ENCODE measurements at regions not wholly inside any gene's neighbourhood (a gene's known extent, or its start where the extent isn't known, plus 50 kb on each side); places are given as distances from the start of the nearest gene placed in this dataset.
"Not testable (repeated sequence)": the region's sequence is repeated elsewhere in the genome, so short reads cannot be mapped to it uniquely, and the experiment has no call there.

DNA sequence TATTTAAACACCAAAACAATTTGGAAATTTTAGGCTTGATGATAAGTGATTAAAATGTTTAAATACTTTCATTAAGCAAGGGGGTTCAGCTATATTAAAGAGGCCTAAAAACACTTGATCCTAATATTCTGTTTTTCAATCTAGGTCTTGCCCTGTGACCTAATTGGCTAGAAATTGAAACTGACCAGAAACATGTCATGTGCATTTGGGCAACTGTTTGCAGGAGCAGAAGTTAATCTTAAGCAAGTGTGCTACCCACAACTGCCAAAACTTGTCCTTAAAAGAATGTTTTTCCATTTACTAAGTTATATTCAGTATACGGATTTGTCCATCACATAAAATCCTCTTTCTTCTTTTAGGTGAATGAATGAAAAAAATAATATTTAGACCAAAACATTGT, 167.3 kb downstream of the PPP1R3A start:
- DNase-seq: no peak
- 0% methylated on average over 1 of the region's 1 CpG for WGBS (ENCODE audit: low lambda C conversion rate)

DNA sequence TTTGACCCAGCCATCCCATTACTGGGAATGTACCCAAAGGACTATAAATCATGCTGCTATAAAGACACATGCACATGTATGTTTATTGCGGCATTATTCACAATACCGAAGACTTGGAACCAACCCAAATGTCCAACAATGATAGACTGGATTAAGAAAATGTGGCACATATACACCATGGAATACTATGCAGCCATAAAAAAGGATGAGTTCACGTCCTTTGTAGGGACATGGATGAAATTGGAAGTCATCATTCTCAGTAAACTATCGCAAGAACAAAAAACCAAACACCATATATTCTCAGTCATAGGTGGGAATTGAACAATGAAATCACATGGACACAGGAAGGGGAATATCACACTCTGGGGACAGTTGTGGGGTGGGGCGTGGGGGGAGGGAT, 170.4 kb downstream of the PPP1R3A start:
- H3K9me3 ChIP-seq; H3F3A ChIP-seq (replicated peaks; ENCODE audit: insufficient read depth); DNase-seq; H2AFZ ChIP-seq (ENCODE audit: low read depth); POLR2A ChIA-PET; CTCF ChIA-PET; H3K4me3 ChIP-seq (ENCODE audit: low read depth in 2 of 2, low read length in 1 of 2); H3K9me2 ChIP-seq; H3K27ac ChIP-seq (ENCODE audit: low read depth in 2 of 2, low read length in 1 of 2); H3K9ac ChIP-seq; H3K27me3 ChIP-seq (ENCODE audit: insufficient read depth); H3K79me2 ChIP-seq (ENCODE audit: insufficient read depth); H3K4me2 ChIP-seq; H3K36me3 ChIP-seq (replicated peaks in 1 of 2; ENCODE audit: control insufficient read depth in 1 of 2, insufficient read depth in 2 of 2, low read length in 1 of 2); H4K20me1 ChIP-seq (ENCODE audit: insufficient read depth); H3K4me1 ChIP-seq (ENCODE audit: control insufficient read depth in 1 of 2, insufficient read depth in 2 of 2, low read depth in 1 of 2, low read length in 1 of 2): not testable (repeated sequence)
- 41% methylated on average over 5 of the region's 5 CpGs for whole genome bisulfite sequencing (ENCODE audit: low lambda C conversion rate)

More for the DNA sequence above, 167.3 kb downstream of the PPP1R3A start:
- Histone ChIP-seq H3F3A (replicated peaks; ENCODE audit: insufficient read depth) (no peaks in the 10 kb centered on the region), H2AFZ (ENCODE audit: low read depth) (no peak overlapping the region), H3K9ac (no peak overlapping the region), H3K9me3 (no peaks in the 10 kb centered on the region), H3K79me2 (ENCODE audit: insufficient read depth) (no peaks in the 10 kb centered on the region), H3K27me3 (ENCODE audit: insufficient read depth) (no peaks in the 10 kb centered on the region; the same call in 1 of the 2 replicates), H3K4me1 (ENCODE audit: control insufficient read depth in 1 of 2, insufficient read depth in 2 of 2, low read depth in 1 of 2, low read length in 1 of 2) (no peaks in the 10 kb centered on the region), H3K27ac (ENCODE audit: low read depth in 2 of 2, low read length in 1 of 2) (no peak overlapping the region), H3K4me3 (ENCODE audit: low read depth in 2 of 2, low read length in 1 of 2) (no peak overlapping the region), H3K9me2 (no peaks in the 10 kb centered on the region), H3K36me3 (replicated peaks in 1 of 2; ENCODE audit: control insufficient read depth in 1 of 2, insufficient read depth in 2 of 2, low read length in 1 of 2) (no peaks in the 10 kb centered on the region), H3K4me2 (no peak overlapping the region), H4K20me1 (ENCODE audit: insufficient read depth) (no peaks in the 10 kb centered on the region)
- CTCF ChIA-PET: interaction anchor here (1.0 kb wide), 1 partner anchor 23 kb away, joined by 3 read pairs; no protein-coding TSS in a partner anchor
- POLR2A ChIA-PET: no interaction called here
- TF ChIP-seq IRF3 (IDR thresholded peaks at IDR 0.05; ENCODE audit: low read depth, low read length): no peak
- no peak for TF ChIP-seq MXI1 (IDR thresholded peaks at IDR 0.05; ENCODE audit: low read depth, low read length)

- not testable (repeated sequence) for H3K79me2 ChIP-seq (ENCODE audit: insufficient read depth); H4K20me1 ChIP-seq (ENCODE audit: insufficient read depth); DNase-seq
These were observed 175.8 kb downstream of the PPP1R3A start for GRCh38 chr7:113742946-113743431.

DNA sequence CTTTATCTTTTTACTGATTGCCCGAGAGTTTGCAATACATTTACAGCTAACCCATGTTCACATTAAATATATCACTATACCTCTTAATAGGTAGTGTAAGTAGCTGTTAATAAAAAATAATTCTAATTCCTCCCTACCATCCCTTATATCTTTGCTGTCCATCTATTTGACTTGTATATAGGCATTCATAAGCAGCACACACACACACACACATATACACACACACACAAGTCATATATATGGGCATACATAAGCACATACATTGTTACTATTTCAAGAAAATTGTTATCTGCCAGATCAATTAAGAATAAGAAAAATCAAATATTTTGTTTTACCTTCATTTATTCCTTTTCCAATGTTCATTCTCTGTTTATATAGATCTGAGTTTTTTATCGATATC, 176.4 kb downstream of the PPP1R3A start:
- H3K4me2 ChIP-seq: no peak overlapping the region
- ChIA-PET POLR2A (no interaction called here), CTCF (no interaction called here)
- TF ChIP-seq YY1 (IDR thresholded peaks at IDR 0.05; ENCODE audit: low read depth): no peak
- TF ChIP-seq EZH2phosphoT487 (IDR thresholded peaks at IDR 0.05; ENCODE audit: borderline replicate concordance, low read depth): no peak
- no peak for TF ChIP-seq MAX (IDR thresholded peaks at IDR 0.05; ENCODE audit: low read depth)
- TF ChIP-seq RCOR1 (IDR thresholded peaks at IDR 0.05; ENCODE audit: low read length): no peak
- no peak for TF ChIP-seq SMC3 (IDR thresholded peaks at IDR 0.05; ENCODE audit: low read depth, low read length)
- TF ChIP-seq GATA2 (CRISPR knock-in tag; IDR thresholded peaks at IDR 0.05): no peak
- TF ChIP-seq FOXJ3 (CRISPR knock-in tag; IDR thresholded peaks at IDR 0.05): no peak
- TF ChIP-seq PBX3 (IDR thresholded peaks at IDR 0.05): no peak
- no peaks in the 10 kb centered on the region for H3K9me3 ChIP-seq
- no peaks in the 10 kb centered on the region; the same call in 1 of the 2 replicates for H3K27me3 ChIP-seq (ENCODE audit: insufficient read depth)
- H4K20me1 ChIP-seq (ENCODE audit: insufficient read depth): no peaks in the 10 kb centered on the region
- no peaks in the 10 kb centered on the region for H3K36me3 ChIP-seq (replicated peaks in 1 of 2; ENCODE audit: control insufficient read depth in 1 of 2, insufficient read depth in 2 of 2, low read length in 1 of 2)
- no peak overlapping the region for H3K9ac ChIP-seq
- H3K4me1 ChIP-seq (ENCODE audit: control insufficient read depth in 1 of 2, insufficient read depth in 2 of 2, low read depth in 1 of 2, low read length in 1 of 2): no peaks in the 10 kb centered on the region
- no peaks in the 10 kb centered on the region for H3K79me2 ChIP-seq (ENCODE audit: insufficient read depth)
- H3K4me3 ChIP-seq (ENCODE audit: low read depth in 2 of 2, low read length in 1 of 2): no peak overlapping the region
- H3K27ac ChIP-seq (ENCODE audit: low read depth in 2 of 2, low read length in 1 of 2): no peak overlapping the region
- no peak for DNase-seq
- no peaks in the 10 kb centered on the region for H3F3A ChIP-seq (replicated peaks; ENCODE audit: insufficient read depth)
- H2AFZ ChIP-seq (ENCODE audit: low read depth): no peak overlapping the region
- WGBS (ENCODE audit: low lambda C conversion rate): 44% methylated on average over 2 of the region's 2 CpGs
- H3K9me2 ChIP-seq: no peaks in the 10 kb centered on the region

More at GRCh38 chr7:113742946-113743431, 175.8 kb downstream of the PPP1R3A start:
- 62% methylated on average over 27 of the region's 34 CpGs for WGBS (ENCODE audit: low lambda C conversion rate)
- POLR2A ChIA-PET; H2AFZ ChIP-seq (ENCODE audit: low read depth); H3K4me2 ChIP-seq; H3K4me1 ChIP-seq (ENCODE audit: control insufficient read depth in 1 of 2, insufficient read depth in 2 of 2, low read depth in 1 of 2, low read length in 1 of 2); H3K9ac ChIP-seq; H3F3A ChIP-seq (replicated peaks; ENCODE audit: insufficient read depth); CTCF ChIA-PET; H3K4me3 ChIP-seq (ENCODE audit: low read depth in 2 of 2, low read length in 1 of 2); H3K27me3 ChIP-seq (ENCODE audit: insufficient read depth); H3K36me3 ChIP-seq (replicated peaks in 1 of 2; ENCODE audit: control insufficient read depth in 1 of 2, insufficient read depth in 2 of 2, low read length in 1 of 2); H3K27ac ChIP-seq (ENCODE audit: low read depth in 2 of 2, low read length in 1 of 2); H3K9me2 ChIP-seq; H3K9me3 ChIP-seq: not testable (repeated sequence)
